ENCODE measurements at regions not wholly inside any gene's neighbourhood (a gene's known extent, or its start where the extent isn't known, plus 50 kb on each side); places are given as distances from the start of the nearest gene placed in this dataset.

GRCh38 chr13:97122381-97122996 is 99.6 kb upstream of the MBNL2 start:
- no peaks in the 10 kb centered on the region for H4K20me1 ChIP-seq (ENCODE audit: insufficient read depth, poor library complexity, severe bottlenecking)
- no peaks in the 10 kb centered on the region for H3K9me3 ChIP-seq (ENCODE audit: low read depth)
- no peak for DNase-seq (ENCODE audit: low spot score)
- peaks cover 42% of the 10 kb centered on the region for H3K4me1 ChIP-seq (ENCODE audit: insufficient read depth)
- H3K27me3 ChIP-seq, result no peaks in the 10 kb centered on the region
- TF ChIP-seq EZH2 (IDR thresholded peaks at IDR 0.05; ENCODE audit: borderline replicate concordance), result no peak
- TF ChIP-seq CTCF (IDR thresholded peaks at IDR 0.05; ENCODE audit: poor library complexity), result no peak
- no peak for TF ChIP-seq EZH2phosphoT487 (IDR thresholded peaks at IDR 0.05; ENCODE audit: low read depth, severe bottlenecking, unreplicated experiment)
- H3K4me3 ChIP-seq, result no peak overlapping the region
- no peaks in the 10 kb centered on the region for H3K9me2 ChIP-seq (replicated peaks; ENCODE audit: insufficient read depth)
- H3K27ac ChIP-seq, result peak overlapping the region; percentile 41
- H3K79me2 ChIP-seq, result no peaks in the 10 kb centered on the region
- H2AFZ ChIP-seq, result no peak overlapping the region
- no peaks in the 10 kb centered on the region for H3K36me3 ChIP-seq (replicated peaks; ENCODE audit: insufficient read depth, low read depth)
- 67% methylated on average over 4 of the region's 4 CpGs for WGBS (ENCODE audit: low lambda C conversion rate, missing lambda C conversion rate)
- peak overlapping the region; percentile 13 for H3K4me2 ChIP-seq

- no peak overlapping the region for H2AFZ ChIP-seq
- peak overlapping the region; percentile 40 for H3K27ac ChIP-seq
- TF ChIP-seq EZH2phosphoT487 (IDR thresholded peaks at IDR 0.05; ENCODE audit: low read depth, severe bottlenecking, unreplicated experiment) (no peak), CTCF (IDR thresholded peaks at IDR 0.05; ENCODE audit: poor library complexity) (no peak), EZH2 (IDR thresholded peaks at IDR 0.05; ENCODE audit: borderline replicate concordance) (no peak)
- no peak for DNase-seq (ENCODE audit: low spot score)
- no peaks in the 10 kb centered on the region for H3K9me2 ChIP-seq (replicated peaks; ENCODE audit: insufficient read depth)
- H3K4me3 ChIP-seq, result no peak overlapping the region
- 96% methylated on average over 4 of the region's 4 CpGs for WGBS (ENCODE audit: low lambda C conversion rate, missing lambda C conversion rate)
- H3K27me3 ChIP-seq, result no peaks in the 10 kb centered on the region
- H3K79me2 ChIP-seq, result no peaks in the 10 kb centered on the region
- peaks cover 42% of the 10 kb centered on the region for H3K4me1 ChIP-seq (ENCODE audit: insufficient read depth)
- H3K4me2 ChIP-seq, result no peak overlapping the region
- no peaks in the 10 kb centered on the region for H3K36me3 ChIP-seq (replicated peaks; ENCODE audit: insufficient read depth, low read depth)
- H3K9me3 ChIP-seq (ENCODE audit: low read depth), result no peaks in the 10 kb centered on the region
- no peaks in the 10 kb centered on the region for H4K20me1 ChIP-seq (ENCODE audit: insufficient read depth, poor library complexity, severe bottlenecking)
Observed at GRCh38 chr13:97124206-97124605, 97.9 kb upstream of the MBNL2 start.

- H3K9me2 ChIP-seq (replicated peaks; ENCODE audit: insufficient read depth), result no peaks in the 10 kb centered on the region
- H3K4me2 ChIP-seq, result peak overlapping the region; percentile 58
- H3K79me2 ChIP-seq, result no peaks in the 10 kb centered on the region
- H4K20me1 ChIP-seq (ENCODE audit: insufficient read depth, poor library complexity, severe bottlenecking), result no peaks in the 10 kb centered on the region
- 22% methylated on average over 9 of the region's 9 CpGs for WGBS (ENCODE audit: low lambda C conversion rate, missing lambda C conversion rate)
- H3K4me3 ChIP-seq, result no peak overlapping the region
- no peaks in the 10 kb centered on the region for H3K27me3 ChIP-seq
- H3K36me3 ChIP-seq (replicated peaks; ENCODE audit: insufficient read depth, low read depth), result no peaks in the 10 kb centered on the region
- peaks cover 42% of the 10 kb centered on the region for H3K4me1 ChIP-seq (ENCODE audit: insufficient read depth)
- H3K27ac ChIP-seq, result peak overlapping the region; percentile 87
- peak; percentile 88 for DNase-seq (ENCODE audit: low spot score)
- no peak overlapping the region for H2AFZ ChIP-seq
- TF ChIP-seq EZH2phosphoT487 (IDR thresholded peaks at IDR 0.05; ENCODE audit: low read depth, severe bottlenecking, unreplicated experiment), result no peak
- TF ChIP-seq CTCF (IDR thresholded peaks at IDR 0.05; ENCODE audit: poor library complexity), result peak; percentile 31
- no peaks in the 10 kb centered on the region for H3K9me3 ChIP-seq (ENCODE audit: low read depth)
Observed at GRCh38 chr13:97124915-97125809, 97.0 kb upstream of the MBNL2 start.

All from hepatocyte (in vitro differentiated cells).